BLaER1 (cell line): ENCODE measurements at regions not wholly inside any gene's neighbourhood (a gene's known extent, or its start where the extent isn't known, plus 50 kb on each side); places are given as distances from the start of the nearest gene placed in this dataset.

Experiments used
- H3K27ac ChIP-seq: shearing (Covaris generic); formaldehyde crosslinking; 2 replicates; pipeline ENCODE4 v1.8.1; 2022
- H3K27me3 ChIP-seq: shearing (Covaris generic); formaldehyde crosslinking; 2 replicates; pipeline ENCODE4 v1.8.1; 2022
- H3K36me3 ChIP-seq: shearing (Covaris generic); formaldehyde crosslinking; 2 replicates; pipeline ENCODE4 v1.8.1; 2022
- H3K4me1 ChIP-seq: shearing (Covaris generic); formaldehyde crosslinking; 2 replicates; pipeline ENCODE4 v1.8.1; 2022
- H3K4me2 ChIP-seq: shearing (Covaris generic); formaldehyde crosslinking; 2 replicates; pipeline ENCODE4 v1.8.1; 2022
- H3K4me3 ChIP-seq: shearing (Covaris generic); formaldehyde crosslinking; 2 replicates; pipeline ENCODE4 v1.8.1; 2022
- H3K9ac ChIP-seq: shearing (Covaris generic); formaldehyde crosslinking; 2 replicates; pipeline ENCODE4 v1.8.1; 2022
- H3K9me3 ChIP-seq: shearing (Covaris generic); formaldehyde crosslinking; 2 replicates; pipeline ENCODE4 v1.8.1; 2022
- H4K20me1 ChIP-seq: shearing (Covaris generic); formaldehyde crosslinking; 2 replicates; pipeline ENCODE4 v1.8.1; 2022
- Cebpa-rat ChIP-seq: shearing (Covaris generic); IDR thresholded peaks from 2 replicates; pipeline ENCODE4 v1.8.1; 2022

- Histone ChIP-seq H3K36me3 (no peaks in the 10 kb centered on the region), H3K4me2 (no peak overlapping the region), H3K4me3 (no peak overlapping the region), H3K9ac (no peak overlapping the region), H3K27ac (no peak overlapping the region), H3K4me1 (no peaks in the 10 kb centered on the region), H4K20me1 (no peaks in the 10 kb centered on the region), H3K27me3 (no peaks in the 10 kb centered on the region), H3K9me3 (no peaks in the 10 kb centered on the region)
- no peak for TF ChIP-seq Cebpa-rat
Observed at GRCh38 chr11:42555190-42555589, 756.6 kb upstream of the API5 start.

GRCh38 chr11:42571131-42571877 lies 740.5 kb upstream of the API5 start:
- Histone ChIP-seq H3K27ac (no peak overlapping the region), H3K9me3 (no peaks in the 10 kb centered on the region), H3K4me3 (no peak overlapping the region), H3K4me1 (no peaks in the 10 kb centered on the region), H3K27me3 (no peaks in the 10 kb centered on the region), H4K20me1 (no peaks in the 10 kb centered on the region), H3K4me2 (no peak overlapping the region), H3K9ac (no peak overlapping the region), H3K36me3 (no peaks in the 10 kb centered on the region)
- TF ChIP-seq Cebpa-rat: no peak

GRCh38 chr11:42571878-42572610 lies 739.8 kb upstream of the API5 start:
- H3K4me2 ChIP-seq: no peak overlapping the region
- H3K27ac ChIP-seq: no peak overlapping the region
- H3K9ac ChIP-seq: no peak overlapping the region
- H3K4me1 ChIP-seq: no peaks in the 10 kb centered on the region
- TF ChIP-seq Cebpa-rat: no peak
- H3K9me3 ChIP-seq: no peaks in the 10 kb centered on the region
- H3K36me3 ChIP-seq: no peaks in the 10 kb centered on the region
- no peaks in the 10 kb centered on the region for H4K20me1 ChIP-seq
- H3K4me3 ChIP-seq: no peak overlapping the region
- no peaks in the 10 kb centered on the region for H3K27me3 ChIP-seq

GRCh38 chr11:42576318-42576717 lies 735.5 kb upstream of the API5 start:
- Histone ChIP-seq H3K36me3 (no peaks in the 10 kb centered on the region), H3K9me3 (no peaks in the 10 kb centered on the region), H3K4me3 (no peak overlapping the region), H3K27ac (no peak overlapping the region), H3K9ac (no peak overlapping the region), H3K4me2 (no peak overlapping the region), H4K20me1 (no peaks in the 10 kb centered on the region), H3K4me1 (no peaks in the 10 kb centered on the region), H3K27me3 (no peaks in the 10 kb centered on the region)
- no peak for TF ChIP-seq Cebpa-rat

- no peaks in the 10 kb centered on the region for H3K36me3 ChIP-seq
- TF ChIP-seq Cebpa-rat: no peak
- no peak overlapping the region for H3K27ac ChIP-seq
- H3K27me3 ChIP-seq: no peaks in the 10 kb centered on the region
- H3K4me2 ChIP-seq: no peak overlapping the region
- no peak overlapping the region for H3K4me3 ChIP-seq
- no peak overlapping the region for H3K9ac ChIP-seq
- no peaks in the 10 kb centered on the region for H4K20me1 ChIP-seq
- no peaks in the 10 kb centered on the region for H3K4me1 ChIP-seq
- H3K9me3 ChIP-seq: no peaks in the 10 kb centered on the region
Observed at GRCh38 chr11:42589286-42589685, 722.5 kb upstream of the API5 start.

GRCh38 chr11:42591841-42592240 lies 720.0 kb upstream of the API5 start:
- Histone ChIP-seq H3K27me3 (no peaks in the 10 kb centered on the region), H3K9me3 (no peaks in the 10 kb centered on the region), H3K36me3 (no peaks in the 10 kb centered on the region), H3K4me1 (no peaks in the 10 kb centered on the region), H3K4me3 (no peak overlapping the region), H3K9ac (no peak overlapping the region), H3K27ac (no peak overlapping the region), H3K4me2 (no peak overlapping the region), H4K20me1 (no peaks in the 10 kb centered on the region)
- TF ChIP-seq Cebpa-rat: no peak

- H3K36me3 ChIP-seq: no peaks in the 10 kb centered on the region
- H4K20me1 ChIP-seq: no peaks in the 10 kb centered on the region
- H3K27me3 ChIP-seq: no peaks in the 10 kb centered on the region
Observed at GRCh38 chr11:42593441-42593840, 718.4 kb upstream of the API5 start.

GRCh38 chr11:42595876-42596275 lies 715.9 kb upstream of the API5 start:
- Histone ChIP-seq H3K4me2 (no peak overlapping the region), H4K20me1 (no peaks in the 10 kb centered on the region), H3K4me1 (no peaks in the 10 kb centered on the region), H3K9ac (no peak overlapping the region), H3K9me3 (no peaks in the 10 kb centered on the region), H3K36me3 (no peaks in the 10 kb centered on the region), H3K27me3 (no peaks in the 10 kb centered on the region), H3K4me3 (no peak overlapping the region), H3K27ac (no peak overlapping the region)
- TF ChIP-seq Cebpa-rat: no peak

More at GRCh38 chr11:42593441-42593840, 718.4 kb upstream of the API5 start:
- Histone ChIP-seq H3K27ac (no peak overlapping the region), H3K4me2 (no peak overlapping the region), H3K4me1 (no peaks in the 10 kb centered on the region), H3K9ac (no peak overlapping the region), H3K9me3 (no peaks in the 10 kb centered on the region), H3K4me3 (no peak overlapping the region)
- TF ChIP-seq Cebpa-rat: no peak

- Histone ChIP-seq H3K36me3 (no peaks in the 10 kb centered on the region), H3K4me3 (no peak overlapping the region), H3K4me2 (no peak overlapping the region), H3K27me3 (no peaks in the 10 kb centered on the region), H3K4me1 (no peaks in the 10 kb centered on the region), H3K9me3 (no peaks in the 10 kb centered on the region), H3K9ac (no peak overlapping the region), H3K27ac (no peak overlapping the region), H4K20me1 (no peaks in the 10 kb centered on the region)
- TF ChIP-seq Cebpa-rat: no peak
Observed at GRCh38 chr11:42596576-42597145, 715.1 kb upstream of the API5 start.

GRCh38 chr11:42598341-42598740 lies 713.5 kb upstream of the API5 start:
- H3K36me3 ChIP-seq: no peaks in the 10 kb centered on the region
- H3K27ac ChIP-seq: no peak overlapping the region
- H4K20me1 ChIP-seq: no peaks in the 10 kb centered on the region
- H3K4me1 ChIP-seq: no peaks in the 10 kb centered on the region
- no peak for TF ChIP-seq Cebpa-rat
- no peak overlapping the region for H3K4me2 ChIP-seq
- H3K9ac ChIP-seq: no peak overlapping the region
- H3K9me3 ChIP-seq: no peaks in the 10 kb centered on the region
- H3K4me3 ChIP-seq: no peak overlapping the region
- no peaks in the 10 kb centered on the region for H3K27me3 ChIP-seq
